Suprapubic skin (tissue), 4 donors: ENCODE measurements at regions not wholly inside any gene's neighbourhood (a gene's known extent, or its start where the extent isn't known, plus 50 kb on each side); places are given as distances from the start of the nearest gene placed in this dataset.

Source experiments
- CTCF ChIP-seq, 2 donors: fragments of 200-600 bp in 1 of 2; fragments of 450-650 bp in 1 of 2; sonication (generic) in 1 of 2; IDR thresholded peaks; one replicate each; pipeline ENCODE4 v1.5.1; 2016 to 2019; ENCODE audit warnings: antibody characterized with exemption in 2 of 2, mild to moderate bottlenecking in 1 of 2, moderate library complexity in 1 of 2
- EP300 ChIP-seq: sonication (generic); formaldehyde crosslinking; IDR thresholded peaks from one replicate; pipeline ENCODE4 v1.6.1; 2017; ENCODE audit warnings: antibody characterized with exemption
- POLR2A ChIP-seq, 2 donors: fragments of 450-650 bp; IDR thresholded peaks; one replicate each; pipeline ENCODE4 v1.6.1; 2017; ENCODE audit warnings: antibody characterized with exemption in 2 of 2, mild to moderate bottlenecking in 2 of 2, moderate library complexity in 2 of 2
- POLR2AphosphoS5 ChIP-seq, 3 donors: sonication (generic); formaldehyde crosslinking; IDR thresholded peaks; one replicate each; pipeline ENCODE4 v1.6.1; 2017; ENCODE audit warnings: antibody characterized with exemption in 3 of 3

GRCh38 chr15:70459312-70459711 is 304.0 kb downstream of the UACA start:
- TF ChIP-seq CTCF (IDR thresholded peaks at IDR 0.05) (no peak), POLR2A (IDR thresholded peaks at IDR 0.05) (no peak), EP300 (no peak), POLR2AphosphoS5 (IDR thresholded peaks at IDR 0.05) (no peak)
